ENCODE measurements at regions not wholly inside any gene's neighbourhood (a gene's known extent, or its start where the extent isn't known, plus 50 kb on each side); places are given as distances from the start of the nearest gene placed in this dataset.

GRCh38 chr10:121309164-121309563 lies 289.1 kb downstream of the FGFR2 start:
- Histone ChIP-seq H3K9ac (ENCODE audit: low read length in 3 of 3) (no peak overlapping the region), H3K27me3 (ENCODE audit: control insufficient read depth, insufficient read depth, low read length) (no peaks in the 10 kb centered on the region), H3K27ac (ENCODE audit: low read depth in 2 of 2, low read length in 2 of 2) (no peak overlapping the region), H3K4me3 (ENCODE audit: low read length in 3 of 3) (no peak overlapping the region), H3K9me3 (ENCODE audit: control insufficient read depth in 2 of 3, insufficient read depth in 1 of 3, low read length in 3 of 3) (no peaks in the 10 kb centered on the region), H3K36me3 (ENCODE audit: control insufficient read depth in 2 of 3, insufficient read depth in 3 of 3, low read length in 3 of 3) (no peaks in the 10 kb centered on the region), H3K4me1 (ENCODE audit: control insufficient read depth in 2 of 3, insufficient read depth in 2 of 3, low read depth in 1 of 3, low read length in 3 of 3) (peaks cover 0 to 5% (median 0%) of the 10 kb centered on the region in 3 donors)
- no peak for DNase-seq
- no peak for FAIRE-seq
- intact Hi-C loops (cut with DNase I): no loop called here
- no peak for TF ChIP-seq CTCF (IDR thresholded peaks at IDR 0.05; ENCODE audit: borderline replicate concordance, extremely low read depth, insufficient read depth)

GRCh38 chr10:121310151-121310711 lies 288.0 kb downstream of the FGFR2 start:
- Histone ChIP-seq H3K9me3 (ENCODE audit: control insufficient read depth in 2 of 3, insufficient read depth in 1 of 3, low read length in 3 of 3) (no peaks in the 10 kb centered on the region), H3K4me3 (ENCODE audit: low read length in 3 of 3) (no peak overlapping the region), H3K9ac (ENCODE audit: low read length in 3 of 3) (no peak overlapping the region), H3K4me1 (ENCODE audit: control insufficient read depth in 2 of 3, insufficient read depth in 2 of 3, low read depth in 1 of 3, low read length in 3 of 3) (peaks cover 0 to 5% (median 0%) of the 10 kb centered on the region in 3 donors), H3K27ac (ENCODE audit: low read depth in 2 of 2, low read length in 2 of 2) (no peak overlapping the region), H3K36me3 (ENCODE audit: control insufficient read depth in 2 of 3, insufficient read depth in 3 of 3, low read length in 3 of 3) (no peaks in the 10 kb centered on the region), H3K27me3 (ENCODE audit: control insufficient read depth, insufficient read depth, low read length) (no peaks in the 10 kb centered on the region)
- peak in 4 of 5 donors; percentile 58 to 87 (median 78) for DNase-seq
- TF ChIP-seq CTCF (IDR thresholded peaks at IDR 0.05; ENCODE audit: borderline replicate concordance, extremely low read depth, insufficient read depth): no peak
- no peak for FAIRE-seq
- intact Hi-C loops (cut with DNase I): no loop called here

GRCh38 chr10:121311812-121312443 lies 286.3 kb downstream of the FGFR2 start:
- Histone ChIP-seq H3K27ac (ENCODE audit: low read depth in 2 of 2, low read length in 2 of 2) (no peak overlapping the region), H3K4me1 (ENCODE audit: control insufficient read depth in 2 of 3, insufficient read depth in 2 of 3, low read depth in 1 of 3, low read length in 3 of 3) (peaks cover 0 to 5% (median 0%) of the 10 kb centered on the region in 3 donors), H3K4me3 (ENCODE audit: low read length in 3 of 3) (no peak overlapping the region), H3K9ac (ENCODE audit: low read length in 3 of 3) (no peak overlapping the region), H3K27me3 (ENCODE audit: control insufficient read depth, insufficient read depth, low read length) (no peaks in the 10 kb centered on the region), H3K9me3 (ENCODE audit: control insufficient read depth in 2 of 3, insufficient read depth in 1 of 3, low read length in 3 of 3) (no peaks in the 10 kb centered on the region), H3K36me3 (ENCODE audit: control insufficient read depth in 2 of 3, insufficient read depth in 3 of 3, low read length in 3 of 3) (no peaks in the 10 kb centered on the region)
- intact Hi-C loops (cut with DNase I): no loop called here
- DNase-seq (no peak), FAIRE-seq (no peak)
- no peak for TF ChIP-seq CTCF (IDR thresholded peaks at IDR 0.05; ENCODE audit: borderline replicate concordance, extremely low read depth, insufficient read depth)

Data from kidney (tissue), 13 donors.